SU-DHL-6 (cell line): ENCODE measurements at regions not wholly inside any gene's neighbourhood (a gene's known extent, or its start where the extent isn't known, plus 50 kb on each side); places are given as distances from the start of the nearest gene placed in this dataset.

Source experiments
- EZH2phosphoT487 ChIP-seq: fragments of 200-600 bp; sonication (generic), shearing (Covaris generic); conservative IDR thresholded peaks from 2 replicates; pipeline ENCODE4 v1.6.1; 2018; ENCODE audit warnings: mild to moderate bottlenecking, antibody characterized with exemption, low read length, moderate library complexity, mixed read lengths
- TF ChIP-seq, protein P1 (sequence below): fragments of 200-600 bp; sonication (generic); IDR thresholded peaks from one replicate; pipeline ENCODE4 v1.5.1; 2017; ENCODE audit warnings: antibody characterized with exemption, mild to moderate bottlenecking, low read length, moderate library complexity; ENCODE audit not compliant: insufficient read depth, poor library complexity, severe bottlenecking

DNA sequence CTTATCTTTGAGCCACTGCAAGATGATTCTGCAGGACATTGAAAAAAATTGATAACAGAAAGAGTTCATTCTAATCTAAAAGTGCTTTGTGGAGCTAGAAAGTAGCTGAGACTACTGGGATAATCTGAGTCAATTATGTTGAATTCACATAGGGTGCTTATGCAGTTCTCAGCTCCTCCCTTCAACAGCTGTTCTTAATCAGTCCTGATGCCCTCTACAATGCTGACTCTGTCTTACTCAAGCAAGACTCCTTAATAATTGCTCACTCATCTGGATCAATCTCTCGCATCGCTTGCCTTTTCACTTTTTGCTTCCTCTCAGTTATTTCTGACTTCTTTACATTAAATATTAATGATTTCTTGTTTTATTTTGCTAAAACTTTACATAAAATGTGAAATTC is 182.1 kb downstream of the PCDH17 start:
- TF ChIP-seq, protein P1, sequence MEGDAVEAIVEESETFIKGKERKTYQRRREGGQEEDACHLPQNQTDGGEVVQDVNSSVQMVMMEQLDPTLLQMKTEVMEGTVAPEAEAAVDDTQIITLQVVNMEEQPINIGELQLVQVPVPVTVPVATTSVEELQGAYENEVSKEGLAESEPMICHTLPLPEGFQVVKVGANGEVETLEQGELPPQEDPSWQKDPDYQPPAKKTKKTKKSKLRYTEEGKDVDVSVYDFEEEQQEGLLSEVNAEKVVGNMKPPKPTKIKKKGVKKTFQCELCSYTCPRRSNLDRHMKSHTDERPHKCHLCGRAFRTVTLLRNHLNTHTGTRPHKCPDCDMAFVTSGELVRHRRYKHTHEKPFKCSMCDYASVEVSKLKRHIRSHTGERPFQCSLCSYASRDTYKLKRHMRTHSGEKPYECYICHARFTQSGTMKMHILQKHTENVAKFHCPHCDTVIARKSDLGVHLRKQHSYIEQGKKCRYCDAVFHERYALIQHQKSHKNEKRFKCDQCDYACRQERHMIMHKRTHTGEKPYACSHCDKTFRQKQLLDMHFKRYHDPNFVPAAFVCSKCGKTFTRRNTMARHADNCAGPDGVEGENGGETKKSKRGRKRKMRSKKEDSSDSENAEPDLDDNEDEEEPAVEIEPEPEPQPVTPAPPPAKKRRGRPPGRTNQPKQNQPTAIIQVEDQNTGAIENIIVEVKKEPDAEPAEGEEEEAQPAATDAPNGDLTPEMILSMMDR = no peak
- TF ChIP-seq EZH2phosphoT487 = no peak
